NCI-H1694 (cell line): ENCODE measurements at regions not wholly inside any gene's neighbourhood (a gene's known extent, or its start where the extent isn't known, plus 50 kb on each side); places are given as distances from the start of the nearest gene placed in this dataset.

Experiments
- DNase-seq: peaks from one replicate; lab custom pipeline; 2025; lab: John Stamatoyannopoulos, UW

DNA sequence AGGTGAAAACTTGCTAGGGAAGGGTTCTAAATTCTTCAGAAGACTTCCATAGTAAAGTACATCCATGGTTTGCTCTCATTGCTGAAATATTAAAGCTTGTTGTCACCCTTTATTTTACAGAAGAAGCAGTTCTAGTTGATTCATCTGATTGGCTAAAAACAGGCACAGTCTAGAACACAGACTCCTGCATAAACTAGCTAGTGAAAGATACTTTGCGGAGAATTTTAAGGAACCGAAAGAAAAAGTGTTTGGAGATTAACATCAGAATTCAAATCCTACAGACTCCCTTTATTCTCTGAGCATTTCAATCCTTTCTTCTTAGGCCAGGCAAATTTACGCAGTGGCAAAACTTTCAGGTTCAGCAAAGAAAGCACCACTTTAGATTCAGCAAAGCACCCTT, 1076.5 kb upstream of the ZEB2 start:
- no peak for DNase-seq

GRCh38 chr2:145595296-145595695, 1075.4 kb upstream of the ZEB2 start:
- DNase-seq: no peak

DNA sequence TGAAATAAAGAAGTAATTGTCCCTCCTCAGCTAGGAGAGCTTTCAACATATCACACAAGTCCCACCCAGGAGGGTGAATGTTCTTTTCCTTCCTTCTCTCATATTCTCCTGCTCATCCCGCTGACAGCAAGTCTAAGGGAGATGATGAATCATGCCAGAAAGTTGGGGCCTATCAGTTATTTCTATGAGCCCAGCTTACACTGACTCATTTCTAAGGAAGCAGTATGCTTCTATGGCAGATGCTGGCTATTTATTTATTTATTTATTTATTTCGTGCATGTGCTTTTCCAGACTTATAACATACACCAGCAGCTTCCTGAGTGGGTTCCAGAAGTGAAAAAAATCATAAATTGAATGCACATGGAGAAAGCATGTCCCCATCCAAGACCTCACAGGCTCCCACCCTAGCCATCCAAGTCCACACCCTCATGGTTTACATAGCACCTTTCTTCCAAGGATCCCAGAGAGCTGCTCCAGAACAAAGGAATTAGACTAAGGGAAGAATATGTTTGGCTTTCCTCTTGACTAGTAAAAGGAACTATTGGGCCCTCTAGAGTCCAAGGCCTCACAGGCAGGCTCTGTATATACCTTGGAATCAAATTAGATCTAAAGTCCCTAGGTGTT, 1074.2 kb upstream of the ZEB2 start:
- no peak for DNase-seq

DNA sequence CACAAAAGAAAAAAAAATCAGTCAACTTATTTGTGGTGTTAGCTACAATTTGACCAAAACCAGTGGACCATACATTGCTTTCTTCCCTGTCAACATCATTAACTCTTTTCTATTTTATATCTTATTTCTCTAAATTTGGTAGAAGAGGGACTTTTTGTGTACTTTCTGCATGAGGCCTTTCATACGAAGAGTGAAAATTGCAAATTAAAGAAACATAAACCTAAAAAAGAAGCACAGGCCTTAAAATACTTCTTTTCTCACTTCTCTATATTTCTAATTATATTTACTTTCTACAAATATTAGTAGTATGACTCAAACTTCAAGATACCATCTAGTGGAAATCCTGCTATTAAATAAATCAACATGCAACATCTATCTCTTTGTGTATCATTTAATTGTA, 1073.4 kb upstream of the ZEB2 start:
- no peak for DNase-seq

- DNase-seq: no peak
Measured at GRCh38 chr2:145592361-145592760, 1072.4 kb upstream of the ZEB2 start.

- DNase-seq: no peak
Measured at GRCh38 chr2:145591109-145591809, 1071.3 kb upstream of the ZEB2 start.

GRCh38 chr2:145587922-145588321, 1068.0 kb upstream of the ZEB2 start:
- DNase-seq: no peak

- no peak for DNase-seq
Measured at GRCh38 chr2:145584353-145584752, 1064.4 kb upstream of the ZEB2 start.

GRCh38 chr2:145573608-145574007, 1053.7 kb upstream of the ZEB2 start:
- DNase-seq: no peak

- no peak for DNase-seq
Measured at GRCh38 chr2:145572238-145572637, 1052.3 kb upstream of the ZEB2 start.

- DNase-seq: no peak
Measured at GRCh38 chr2:145569108-145569507, 1049.2 kb upstream of the ZEB2 start.

GRCh38 chr2:145563741-145564615, 1044.1 kb upstream of the ZEB2 start:
- DNase-seq: no peak

DNA sequence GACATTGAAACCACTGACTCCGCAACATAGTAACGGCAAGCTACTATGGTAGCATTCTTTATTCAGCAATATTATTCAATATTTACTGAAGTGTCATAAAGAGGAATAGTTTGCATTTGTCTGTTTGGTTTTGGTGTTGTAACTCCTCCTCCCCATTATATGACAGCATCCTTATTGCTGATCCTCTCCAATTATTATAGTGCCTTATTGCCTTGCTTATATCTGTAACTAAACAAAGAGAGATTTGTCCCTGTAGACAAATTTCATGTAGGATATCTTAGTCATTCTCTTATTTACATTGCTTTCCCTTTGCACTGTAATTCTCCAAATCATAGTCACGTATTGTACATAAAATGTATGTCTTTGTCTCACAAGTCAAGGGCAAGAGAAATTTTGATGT, 1041.2 kb upstream of the ZEB2 start:
- DNase-seq: no peak

DNA sequence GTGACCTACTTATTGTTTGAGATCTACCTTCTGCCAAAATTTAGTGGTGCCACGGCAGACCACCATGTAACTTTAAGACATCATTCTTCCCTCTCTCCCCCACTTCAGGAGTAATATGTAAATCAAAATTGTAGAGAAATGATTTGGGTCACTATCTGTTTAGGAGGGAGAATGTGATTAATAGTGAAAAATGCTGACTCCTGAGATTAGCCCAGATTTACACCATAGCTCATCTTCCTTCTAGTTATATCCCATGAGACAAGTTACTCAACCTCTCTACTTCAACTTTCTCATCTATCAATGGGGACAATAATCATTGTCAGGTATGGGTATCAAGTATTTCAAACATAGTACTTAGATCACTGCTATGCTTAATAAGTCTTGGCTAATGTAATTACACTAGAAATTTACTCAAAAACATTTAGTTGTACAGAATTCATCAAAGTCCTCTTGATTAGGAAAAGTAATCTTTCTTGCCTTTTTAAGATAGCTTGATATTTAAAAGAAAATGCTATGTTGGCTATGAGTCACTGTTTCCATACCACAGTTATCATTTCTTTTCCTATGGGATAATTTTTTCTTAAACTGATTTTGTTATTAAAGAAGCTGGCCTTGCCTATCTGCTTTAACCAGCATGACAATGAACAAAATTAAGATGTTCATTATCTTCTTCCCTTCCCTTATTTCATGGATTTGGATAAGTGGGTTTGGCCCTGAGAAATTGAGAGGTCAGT, 1038.9 kb upstream of the ZEB2 start:
- no peak for DNase-seq

GRCh38 chr2:145555360-145555759, 1035.4 kb upstream of the ZEB2 start:
- no peak for DNase-seq

DNA sequence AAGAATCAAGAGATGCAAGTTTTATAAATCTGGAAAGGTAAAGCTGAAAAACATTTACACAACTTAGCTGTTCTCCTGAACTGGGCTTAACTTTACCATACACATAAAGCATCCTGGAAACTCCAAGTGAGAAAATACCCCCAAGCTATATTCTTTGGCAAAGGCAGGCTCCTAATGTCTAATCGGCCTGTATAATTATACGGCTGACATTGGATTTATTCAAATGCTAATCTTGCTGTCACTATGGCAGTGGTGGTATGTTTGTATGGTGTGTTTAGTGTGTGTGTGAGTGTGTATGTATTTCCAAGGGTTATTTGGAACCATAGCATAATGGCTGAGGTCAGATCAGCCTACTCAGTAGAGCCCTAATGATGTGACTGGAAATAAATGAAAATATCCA, 1031.8 kb upstream of the ZEB2 start:
- no peak for DNase-seq

GRCh38 chr2:145548479-145548878, 1028.6 kb upstream of the ZEB2 start:
- no peak for DNase-seq

GRCh38 chr2:145547620-145548019, 1027.7 kb upstream of the ZEB2 start:
- no peak for DNase-seq

GRCh38 chr2:145546091-145546490, 1026.2 kb upstream of the ZEB2 start:
- DNase-seq: no peak

DNA sequence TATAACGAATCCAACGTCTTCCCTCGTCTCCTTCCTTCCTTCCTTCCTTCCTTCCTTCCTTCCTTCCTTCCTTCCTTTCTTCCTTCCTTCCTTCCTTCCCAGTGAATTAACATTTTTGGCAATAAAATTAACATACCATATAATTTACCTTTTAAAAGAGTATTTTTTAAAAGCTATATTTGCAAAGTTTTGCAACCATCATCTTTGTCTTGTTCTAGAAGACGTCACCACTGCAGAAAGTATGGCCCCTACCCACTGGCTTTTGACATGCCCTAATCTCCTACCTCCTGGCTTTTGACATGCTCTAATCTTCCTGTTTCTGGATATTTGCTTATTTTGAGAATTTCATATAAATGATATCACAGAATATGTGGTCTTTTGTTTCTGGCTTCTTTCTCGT, 1023.9 kb upstream of the ZEB2 start:
- no peak for DNase-seq

GRCh38 chr2:145543155-145543554, 1023.2 kb upstream of the ZEB2 start:
- no peak for DNase-seq

DNA sequence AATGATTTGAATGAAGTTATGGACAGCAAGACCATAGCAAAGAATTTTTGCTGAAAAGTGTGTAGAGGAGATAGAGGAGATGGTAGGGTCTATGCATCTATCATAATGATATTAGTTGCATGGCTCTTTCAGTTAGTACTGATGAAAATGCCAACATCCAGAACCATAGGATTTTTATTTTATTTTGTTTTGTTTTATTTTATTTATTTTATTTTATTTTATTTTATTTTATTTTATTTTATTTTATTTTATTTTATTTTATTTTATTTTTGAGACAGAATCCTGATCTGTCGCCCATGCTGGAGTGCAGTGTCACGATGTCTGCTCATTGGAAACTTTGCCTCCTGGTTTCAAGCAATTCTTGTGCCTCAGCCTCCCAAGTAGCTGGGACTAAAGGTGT, 1021.1 kb upstream of the ZEB2 start:
- no peak for DNase-seq
